HL-60 (cell line): ENCODE measurements at regions not wholly inside any gene's neighbourhood (a gene's known extent, or its start where the extent isn't known, plus 50 kb on each side); places are given as distances from the start of the nearest gene placed in this dataset.

Experiments used
- CTCF ChIP-seq: IDR thresholded peaks from one replicate; pipeline ENCODE4 v1.5.1; 2011; ENCODE audit warnings: low read length, control low read depth, inconsistent platforms; ENCODE audit not compliant: insufficient read depth
- POLR2AphosphoS5 ChIP-seq: IDR thresholded peaks from 2 replicates; pipeline ENCODE4 v1.6.1; 2012; ENCODE audit warnings: low read depth
- REST ChIP-seq: IDR thresholded peaks from 2 replicates; pipeline ENCODE4 v1.6.1; 2012; ENCODE audit warnings: low read depth; ENCODE audit not compliant: insufficient replicate concordance

- TF ChIP-seq CTCF (no peak), POLR2AphosphoS5 (no peak), REST (no peak)
These were observed 197.4 kb downstream of the TRIM29 start for GRCh38 chr11:119940401-119940976.
